ENCODE measurements at regions not wholly inside any gene's neighbourhood (a gene's known extent, or its start where the extent isn't known, plus 50 kb on each side); places are given as distances from the start of the nearest gene placed in this dataset.

GRCh38 chr11:129278586-129279319 lies 86.6 kb upstream of the ARHGAP32 start:
- TF ChIP-seq CTCF (IDR thresholded peaks at IDR 0.05) (no peak), REST (IDR thresholded peaks at IDR 0.05; ENCODE audit: insufficient read depth in 1 of 2, low read depth in 2 of 2, low read length in 1 of 2) (no peak), POLR2AphosphoS5 (IDR thresholded peaks at IDR 0.05; ENCODE audit: low read depth, low read length) (no peak), SIN3A (IDR thresholded peaks at IDR 0.05; ENCODE audit: borderline replicate concordance, insufficient read depth, low read depth, low read length) (peak; percentile 57; the same call in 1 of the 2 replicates), TCF7L2 (IDR thresholded peaks at IDR 0.05; ENCODE audit: low read depth, low read length) (peak; percentile 66; the same call in 1 of the 2 replicates)
